CD4-positive, alpha-beta T cell treated with Interleukin-12 subunit alpha and Interleukin-12 subunit beta, for 1 hour (primary cell): ENCODE measurements at regions not wholly inside any gene's neighbourhood (a gene's known extent, or its start where the extent isn't known, plus 50 kb on each side); places are given as distances from the start of the nearest gene placed in this dataset.

Experiments
- DNase-seq: peaks from one replicate; pipeline ENCODE4 v3.0.0-alpha.2; 2020

DNA sequence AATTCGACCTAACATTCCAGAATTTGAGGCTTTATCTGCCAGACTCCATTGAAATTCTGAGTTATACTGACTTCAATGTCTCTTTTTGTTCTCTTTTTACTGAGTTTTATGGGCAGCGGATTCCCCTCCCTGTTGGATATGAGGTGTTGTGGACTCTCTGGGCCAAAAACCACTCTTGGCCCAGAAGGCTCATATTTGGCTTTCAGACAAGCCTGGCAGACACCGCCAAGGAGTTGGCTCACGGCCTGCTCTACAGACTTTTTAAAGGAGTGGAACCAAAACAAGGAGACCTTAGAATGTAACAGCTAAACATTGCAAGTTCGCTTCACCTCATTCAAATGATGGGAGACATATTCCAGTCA lies 206.4 kb upstream of the NCKAP5 start:
- no peak for DNase-seq

GRCh38 chr2:133776936-133777573 lies 208.8 kb upstream of the NCKAP5 start:
- no peak for DNase-seq

DNA sequence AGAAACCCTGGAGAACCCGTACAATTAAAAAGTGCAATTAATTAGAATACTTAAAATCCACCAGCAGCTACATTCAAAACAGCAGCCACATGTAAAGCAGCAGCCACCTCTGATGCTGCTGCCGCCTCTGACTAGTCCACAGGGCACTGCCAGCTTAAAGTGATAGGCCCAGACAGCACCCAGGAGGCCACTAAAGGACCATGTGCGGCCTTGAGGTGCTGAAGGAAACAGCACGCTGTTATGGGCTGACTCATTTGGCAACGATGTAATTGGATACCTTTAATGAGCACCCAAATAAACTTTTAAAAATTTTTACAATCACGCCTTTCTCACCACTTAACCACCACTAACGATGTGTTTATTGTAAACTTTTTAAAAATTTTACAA lies 209.3 kb upstream of the NCKAP5 start:
- DNase-seq = no peak

DNA sequence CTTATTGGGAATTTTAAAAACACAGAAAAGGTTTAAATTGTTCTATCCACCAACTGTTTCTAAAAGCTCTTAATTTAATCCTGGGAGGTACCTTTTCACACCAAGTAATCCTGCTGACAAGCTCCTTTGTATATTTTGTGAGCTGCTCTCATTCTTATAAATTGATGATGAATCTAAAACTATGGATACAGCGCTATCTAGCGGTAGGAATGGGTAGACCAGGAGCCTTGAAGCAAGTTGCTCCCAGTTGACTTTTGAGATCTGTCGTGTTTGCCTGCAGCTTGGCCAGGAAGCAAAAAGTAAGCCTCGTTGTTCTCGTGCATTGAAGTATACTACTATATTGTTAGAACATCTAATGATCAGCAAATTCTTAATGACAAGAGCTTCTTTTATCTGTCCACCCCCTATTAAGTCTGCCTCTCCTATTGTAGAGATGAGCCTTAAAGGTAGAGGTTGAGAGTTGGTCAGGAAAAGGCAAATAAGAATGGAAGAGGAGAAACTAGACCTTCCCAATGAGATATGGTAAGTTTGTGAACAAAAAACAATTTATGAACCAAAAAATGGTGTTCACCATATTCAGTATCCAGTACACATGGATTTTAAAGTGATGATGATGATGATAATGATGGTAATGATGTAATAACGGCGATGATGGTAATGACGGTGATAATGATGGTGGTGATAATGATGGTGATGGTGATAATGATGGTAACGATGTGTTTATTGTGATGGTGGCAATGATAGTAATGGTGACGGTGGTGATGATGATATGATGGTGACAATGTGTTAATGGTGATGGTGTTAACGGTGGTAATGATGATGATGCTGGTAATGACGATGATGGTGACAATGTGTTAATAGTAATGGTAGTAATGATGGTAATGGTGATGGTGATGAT lies 212.1 kb upstream of the NCKAP5 start:
- DNase-seq = no peak

- no peak for DNase-seq
Measured at GRCh38 chr2:133780997-133781513, 212.8 kb upstream of the NCKAP5 start.

DNA sequence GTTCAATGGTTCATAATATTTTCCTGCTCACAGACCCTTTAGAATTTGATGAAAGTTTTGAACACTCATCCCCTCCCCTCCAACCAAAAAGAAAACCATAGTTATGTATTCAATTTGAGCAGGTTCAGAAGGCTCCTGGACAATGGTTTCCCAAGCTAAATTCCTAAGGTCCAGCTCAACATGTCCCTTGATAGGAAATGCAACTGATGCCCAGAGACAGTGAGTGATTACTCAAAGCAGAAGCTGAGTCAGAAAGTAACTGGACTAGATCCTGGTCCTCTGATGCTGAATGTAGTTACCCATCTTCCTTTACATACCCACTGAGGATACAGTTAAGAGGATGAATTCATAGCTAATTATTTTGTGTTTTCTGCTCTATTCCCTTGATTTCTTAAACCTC lies 218.9 kb upstream of the NCKAP5 start:
- DNase-seq = no peak

DNA sequence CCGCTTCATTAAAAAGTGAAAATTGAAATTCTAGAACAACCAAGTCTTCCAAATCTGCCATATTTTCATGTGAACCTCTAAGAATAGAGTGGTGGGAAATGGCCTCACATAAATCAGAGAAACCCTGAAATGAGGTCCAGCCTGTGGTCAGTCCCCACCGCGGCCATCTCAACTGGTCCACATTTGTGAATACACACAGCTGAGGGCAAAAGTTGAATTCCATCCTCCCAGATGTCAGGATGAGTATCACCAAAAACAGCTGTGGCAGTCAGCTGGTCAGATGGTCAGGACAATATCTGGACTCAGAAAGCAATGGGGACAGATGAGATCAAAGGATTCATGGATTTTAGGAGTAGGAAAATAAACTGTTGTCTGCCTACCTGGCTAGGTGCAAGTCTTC lies 219.4 kb upstream of the NCKAP5 start:
- DNase-seq = no peak

DNA sequence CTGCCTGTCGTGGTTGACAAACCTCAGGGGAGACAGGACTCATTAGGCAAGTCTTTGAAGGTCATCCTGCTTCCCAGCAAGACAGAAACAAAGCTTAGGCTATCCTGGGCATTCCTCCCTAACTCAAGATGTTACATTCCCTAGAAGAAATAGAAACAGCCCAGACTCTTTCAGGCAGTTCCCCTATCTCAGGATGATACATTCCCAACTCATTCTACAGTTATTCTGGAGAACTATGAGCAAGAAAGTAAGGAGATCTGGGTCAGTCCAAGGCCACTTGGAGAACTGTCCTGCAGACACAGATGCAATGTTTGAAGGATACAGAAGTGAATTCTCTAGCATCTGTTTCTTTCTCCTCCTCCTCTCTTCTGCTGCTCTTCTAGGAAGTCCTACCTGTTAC lies 220.1 kb upstream of the NCKAP5 start:
- DNase-seq = no peak

DNA sequence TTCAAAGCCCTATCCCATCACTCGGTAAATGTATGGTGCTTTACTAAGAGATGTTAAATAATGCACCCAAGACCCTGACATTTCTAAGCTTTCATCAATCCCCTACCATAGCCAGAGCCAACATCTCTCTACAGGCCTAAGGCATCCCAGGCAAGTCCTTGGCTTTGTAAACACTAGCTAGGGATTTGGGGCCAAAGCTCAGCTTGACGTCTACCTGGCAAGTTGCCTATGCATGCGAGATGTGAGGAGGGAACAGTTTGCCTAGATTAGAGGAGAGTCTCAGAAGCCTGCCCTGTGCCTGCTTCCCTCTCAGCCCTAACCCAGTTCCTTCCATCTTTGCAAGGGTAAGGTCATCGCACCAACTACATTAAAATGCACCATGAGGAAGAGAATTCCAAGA lies 221.5 kb upstream of the NCKAP5 start:
- DNase-seq = no peak

DNA sequence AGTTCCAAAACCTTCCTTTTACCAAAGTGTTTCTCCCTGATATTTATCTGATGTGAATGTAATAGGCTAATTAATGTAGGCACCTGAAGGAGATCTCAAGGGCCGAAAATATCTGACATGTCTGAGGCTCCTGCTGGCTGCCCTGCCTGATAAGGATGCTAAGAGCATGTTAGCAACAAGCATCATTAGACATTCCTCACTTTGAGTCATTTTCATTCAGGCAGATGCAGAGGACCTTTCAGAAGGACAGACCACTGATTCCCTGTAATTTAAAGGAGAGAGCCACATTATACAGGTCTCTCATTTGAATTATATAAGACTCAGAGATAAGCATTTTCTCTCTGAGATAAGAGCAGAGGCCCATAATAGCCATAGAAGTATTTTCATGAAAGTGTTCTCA lies 222.4 kb upstream of the NCKAP5 start:
- no peak for DNase-seq

- no peak for DNase-seq
Measured at GRCh38 chr2:133791191-133791590, 222.9 kb upstream of the NCKAP5 start.

GRCh38 chr2:133792223-133792622 lies 224.0 kb upstream of the NCKAP5 start:
- DNase-seq = no peak

- no peak for DNase-seq
Measured at GRCh38 chr2:133794114-133794513, 225.9 kb upstream of the NCKAP5 start.

DNA sequence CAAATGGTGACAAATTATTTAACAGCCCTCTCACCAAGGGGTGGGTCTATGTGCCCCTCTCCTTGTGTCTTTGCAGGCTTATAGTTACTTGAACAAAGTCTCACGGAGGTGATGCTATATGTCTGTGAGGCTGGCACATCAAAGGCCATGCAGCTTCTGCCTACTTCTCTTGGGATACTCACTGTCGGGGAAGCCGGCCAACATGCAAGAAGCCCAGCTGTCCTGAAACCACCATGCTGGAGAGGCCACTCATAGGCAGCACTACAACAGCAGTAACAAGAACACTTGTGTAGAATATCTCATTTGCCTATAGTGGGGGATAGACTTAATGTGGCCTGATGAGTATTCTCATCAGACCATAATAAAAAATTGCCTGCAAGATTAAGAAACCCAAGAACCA lies 233.7 kb upstream of the NCKAP5 start:
- DNase-seq = no peak

DNA sequence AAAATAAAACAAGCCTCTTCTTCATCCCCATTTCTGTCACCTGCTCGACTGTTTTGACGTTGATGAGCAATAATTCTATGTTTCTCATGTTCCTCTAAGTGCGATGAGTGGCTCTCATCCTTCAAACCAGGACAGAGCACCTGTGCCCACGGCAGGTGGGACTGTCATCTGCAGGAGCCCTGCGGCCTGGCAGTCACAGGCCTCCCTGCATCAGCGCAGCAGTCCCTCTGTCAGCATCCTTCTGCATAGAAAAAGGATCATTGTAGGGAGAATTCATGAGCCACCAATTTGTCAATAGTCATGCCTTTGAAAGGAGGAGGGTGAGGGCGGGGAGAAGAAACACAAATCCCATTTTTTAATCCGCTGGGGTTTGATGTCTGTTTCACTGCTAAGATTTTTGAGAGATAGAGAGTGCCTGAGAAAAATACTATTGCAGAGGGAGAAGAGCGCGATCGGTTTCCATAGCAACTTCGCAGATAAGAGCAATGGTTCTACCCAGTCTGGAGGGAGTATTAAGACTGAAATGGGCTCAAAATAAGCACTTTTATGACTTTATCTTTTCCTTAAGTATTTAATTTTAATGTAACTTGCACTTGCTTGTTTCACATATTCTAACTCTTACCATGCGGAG lies 234.3 kb upstream of the NCKAP5 start:
- no peak for DNase-seq

- DNase-seq = no peak
Measured at GRCh38 chr2:133806564-133806963, 238.3 kb upstream of the NCKAP5 start.

- no peak for DNase-seq
Measured at GRCh38 chr2:133809485-133809884, 241.2 kb upstream of the NCKAP5 start.

DNA sequence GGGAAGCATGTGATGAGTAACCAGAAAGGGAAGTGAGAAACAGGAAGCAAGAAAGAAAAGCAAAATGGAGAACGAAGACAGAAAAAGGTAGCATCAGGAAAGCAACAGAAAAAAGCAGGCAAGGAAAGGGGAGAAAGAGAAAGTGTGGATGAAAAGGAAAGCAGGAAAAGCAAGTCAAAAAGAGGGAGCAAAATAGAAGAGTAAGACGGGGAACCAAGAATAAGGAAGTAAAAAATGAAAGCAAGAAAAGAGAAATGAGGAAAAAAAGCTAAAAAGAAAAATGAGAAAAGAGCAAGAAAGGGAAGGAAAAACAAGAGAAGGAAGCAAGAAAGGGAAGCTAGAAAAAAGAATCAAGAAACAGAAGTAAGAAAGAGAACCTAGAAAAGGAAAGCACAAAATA lies 242.3 kb upstream of the NCKAP5 start:
- no peak for DNase-seq

DNA sequence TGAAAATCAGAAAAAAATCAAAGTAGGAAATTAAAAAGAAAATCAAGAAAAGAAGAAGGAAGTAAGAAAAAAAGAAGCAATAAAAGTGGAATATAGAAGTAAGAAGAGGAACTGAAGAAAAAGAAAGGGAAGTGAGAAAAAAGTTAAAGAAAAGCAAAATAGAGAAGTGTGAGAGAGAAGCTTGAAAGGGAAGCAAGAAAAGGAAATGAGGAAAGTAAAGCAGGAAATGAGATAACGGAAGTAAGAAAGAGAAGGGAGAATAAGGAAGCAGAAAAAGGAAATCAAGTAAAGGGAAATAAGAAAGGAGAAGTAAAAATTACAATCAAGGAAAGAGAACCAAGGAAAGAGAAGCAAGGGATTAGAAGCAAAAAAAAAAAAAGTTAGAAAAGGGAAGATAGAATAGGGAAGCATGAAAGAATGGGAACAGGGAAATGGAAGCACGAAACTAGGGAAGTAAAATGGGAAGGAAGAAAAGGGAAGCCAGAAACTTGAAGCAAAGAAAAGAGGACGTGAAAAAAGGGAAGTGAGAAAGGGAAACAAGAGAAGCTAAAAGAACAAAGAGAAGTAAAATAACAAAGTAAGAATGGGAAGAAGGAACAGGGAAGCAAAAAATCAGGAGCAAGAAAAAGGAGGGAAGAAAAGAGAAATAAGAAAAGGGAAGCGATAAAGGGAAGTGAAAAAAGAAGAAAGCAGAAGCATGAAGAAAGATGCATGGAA lies 243.3 kb upstream of the NCKAP5 start:
- no peak for DNase-seq

- DNase-seq = no peak
Measured at GRCh38 chr2:133812826-133813617, 244.8 kb upstream of the NCKAP5 start.

GRCh38 chr2:133814890-133815289 lies 246.6 kb upstream of the NCKAP5 start:
- DNase-seq = no peak

GRCh38 chr2:133816037-133816436 lies 247.8 kb upstream of the NCKAP5 start:
- no peak for DNase-seq
